ENCODE measurements at regions not wholly inside any gene's neighbourhood (a gene's known extent, or its start where the extent isn't known, plus 50 kb on each side); places are given as distances from the start of the nearest gene placed in this dataset.

DNA sequence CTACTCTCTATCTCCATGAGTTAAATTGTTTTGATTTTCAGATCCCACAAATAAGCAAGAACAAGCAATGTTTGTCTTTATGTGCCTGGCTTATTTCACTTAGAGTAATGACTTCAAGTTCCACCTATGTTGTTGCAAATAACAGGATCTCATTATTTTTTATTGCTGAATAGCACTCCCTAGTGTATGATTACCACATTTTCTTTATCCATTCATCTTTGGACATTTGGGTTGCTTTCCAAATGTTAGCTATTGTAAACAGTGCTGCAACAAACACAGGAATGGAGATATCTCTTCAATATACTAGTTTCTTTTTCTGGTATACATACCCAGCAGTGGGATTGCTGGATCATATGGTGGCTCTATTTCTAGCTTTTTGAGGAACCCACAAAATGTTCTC is 136.0 kb downstream of the SLITRK2 start (continued):
- TF ChIP-seq SMC3 (IDR thresholded peaks at IDR 0.05; ENCODE audit: low read length) (no peak), NPAS2 (CRISPR knock-in tag; IDR thresholded peaks at IDR 0.05; ENCODE audit: borderline replicate concordance) (no peak)

- TF ChIP-seq RBAK (CRISPR knock-in tag; IDR thresholded peaks at IDR 0.05) (no peak), ONECUT2 (CRISPR knock-in tag; IDR thresholded peaks at IDR 0.05) (no peak), ZFP90 (CRISPR knock-in tag; IDR thresholded peaks at IDR 0.05; ENCODE audit: borderline replicate concordance) (no peak), ZBTB20 (CRISPR knock-in tag; IDR thresholded peaks at IDR 0.05; ENCODE audit: borderline replicate concordance, low read depth) (no peak), SKIL (CRISPR knock-in tag; IDR thresholded peaks at IDR 0.05; ENCODE audit: borderline replicate concordance) (no peak), TBL1XR1 (IDR thresholded peaks at IDR 0.05; ENCODE audit: borderline replicate concordance, low read length, partially characterized antibody) (no peak), SAP130 (CRISPR knock-in tag; IDR thresholded peaks at IDR 0.05; ENCODE audit: low read depth) (no peak), KDM2A (CRISPR knock-in tag; IDR thresholded peaks at IDR 0.05; ENCODE audit: borderline replicate concordance, low read depth) (no peak), MED8 (CRISPR knock-in tag; IDR thresholded peaks at IDR 0.05; ENCODE audit: insufficient replicate concordance) (no peak), ZNF777 (CRISPR knock-in tag; IDR thresholded peaks at IDR 0.05) (no peak)
- TF ChIP-seq, protein P1, sequence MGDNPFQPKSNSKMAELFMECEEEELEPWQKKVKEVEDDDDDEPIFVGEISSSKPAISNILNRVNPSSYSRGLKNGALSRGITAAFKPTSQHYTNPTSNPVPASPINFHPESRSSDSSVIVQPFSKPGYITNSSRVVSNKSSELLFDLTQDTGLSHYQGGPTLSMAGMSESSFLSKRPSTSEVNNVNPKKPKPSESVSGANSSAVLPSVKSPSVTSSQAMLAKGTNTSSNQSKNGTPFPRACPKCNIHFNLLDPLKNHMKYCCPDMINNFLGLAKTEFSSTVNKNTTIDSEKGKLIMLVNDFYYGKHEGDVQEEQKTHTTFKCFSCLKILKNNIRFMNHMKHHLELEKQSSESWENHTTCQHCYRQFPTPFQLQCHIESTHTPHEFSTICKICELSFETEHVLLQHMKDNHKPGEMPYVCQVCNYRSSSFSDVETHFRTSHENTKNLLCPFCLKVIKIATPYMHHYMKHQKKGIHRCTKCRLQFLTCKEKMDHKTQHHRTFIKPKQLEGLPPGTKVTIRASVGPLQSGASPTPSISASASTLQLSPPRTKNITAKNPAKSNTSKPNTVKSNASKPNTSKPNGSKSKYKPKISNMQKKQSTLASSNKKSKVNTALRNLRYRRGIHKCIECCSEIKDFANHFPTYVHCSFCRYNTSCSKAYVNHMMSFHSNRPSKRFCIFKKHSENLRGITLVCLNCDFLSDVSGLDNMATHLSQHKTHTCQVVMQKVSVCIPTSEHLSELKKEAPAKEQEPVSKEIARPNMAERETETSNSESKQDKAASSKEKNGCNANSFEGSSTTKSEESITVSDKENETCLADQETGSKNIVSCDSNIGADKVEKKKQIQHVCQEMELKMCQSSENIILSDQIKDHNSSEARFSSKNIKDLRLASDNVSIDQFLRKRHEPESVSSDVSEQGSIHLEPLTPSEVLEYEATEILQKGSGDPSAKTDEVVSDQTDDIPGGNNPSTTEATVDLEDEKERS (CRISPR knock-in tag; IDR thresholded peaks at IDR 0.05): no peak
- Histone ChIP-seq H2AFZ (ENCODE audit: low read length) (no peak overlapping the region), H3K4me3 (replicated peaks in 1 of 3; ENCODE audit: insufficient read depth in 1 of 3, low read depth in 2 of 3, low read length in 3 of 3) (no peak overlapping the region), H3K9ac (ENCODE audit: insufficient read depth, low read depth, low read length) (no peak overlapping the region), H3K79me2 (ENCODE audit: insufficient read depth, low read length) (no peaks in the 10 kb centered on the region), H4K20me1 (ENCODE audit: insufficient read depth, low read length) (no peaks in the 10 kb centered on the region), H3K36me3 (replicated peaks in 1 of 2; ENCODE audit: control insufficient read depth in 1 of 2, insufficient read depth in 2 of 2, low read length in 2 of 2) (no peaks in the 10 kb centered on the region), H3K4me2 (ENCODE audit: low read depth, low read length) (no peak overlapping the region), H3K9me3 (ENCODE audit: low read length) (peaks cover 52% of the 10 kb centered on the region), H3K4me1 (ENCODE audit: insufficient read depth, low read length) (no peaks in the 10 kb centered on the region), H3K27me3 (ENCODE audit: control insufficient read depth in 1 of 2, insufficient read depth in 2 of 2, low read length in 2 of 2) (no peaks in the 10 kb centered on the region), H3K27ac (ENCODE audit: extremely low read length, insufficient read depth, low read length) (no peak overlapping the region)
- 2% methylated on average over 3 of the region's 3 CpGs for WGBS (ENCODE audit: low lambda C conversion rate)
- ChIA-PET POLR2A (no interaction called here), CTCF (ENCODE audit: low intra/inter-chr PET ratio, low total read pairs) (no interaction called here)
- DNase-seq (ENCODE audit: low spot score): no peak
- no peak for FAIRE-seq
- in situ Hi-C loops (cut with HindIII; ENCODE audit: extremely low pct_ligation_motif_present, low pct_unique_long_range_greater_than_20kb): no loop called here
- BruUV-seq (replicated peaks): no TSS peak
- ATAC-seq: no peak
- intact Hi-C loops (cut with micrococcal nuclease; ENCODE audit: unreplicated experiment): no loop called here
Measured at GRCh38 chrX:145990051-145990450, 172.4 kb downstream of the SLITRK2 start.
